ENCODE measurements at regions not wholly inside any gene's neighbourhood (a gene's known extent, or its start where the extent isn't known, plus 50 kb on each side); places are given as distances from the start of the nearest gene placed in this dataset.

DNA sequence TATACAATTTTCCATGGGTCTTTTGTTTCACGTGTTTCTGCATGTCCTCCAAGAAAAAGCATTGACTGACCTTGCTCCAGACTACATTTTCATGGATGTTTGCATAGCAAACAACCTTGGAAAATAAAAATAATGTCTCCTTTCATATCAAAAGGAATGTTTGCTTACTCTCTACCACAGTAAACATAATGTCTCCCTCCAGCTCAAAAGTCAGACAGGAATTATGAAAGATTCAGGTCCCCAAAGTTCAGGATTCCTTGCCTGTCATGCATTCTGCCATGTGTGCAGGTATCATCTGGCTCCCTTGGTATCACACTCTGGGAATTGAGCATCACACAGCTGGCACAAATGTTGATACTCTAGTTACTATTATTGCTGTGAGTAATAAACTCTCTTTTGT, 103.1 kb upstream of the ZC3H15 start:
- TF ChIP-seq, protein P1, sequence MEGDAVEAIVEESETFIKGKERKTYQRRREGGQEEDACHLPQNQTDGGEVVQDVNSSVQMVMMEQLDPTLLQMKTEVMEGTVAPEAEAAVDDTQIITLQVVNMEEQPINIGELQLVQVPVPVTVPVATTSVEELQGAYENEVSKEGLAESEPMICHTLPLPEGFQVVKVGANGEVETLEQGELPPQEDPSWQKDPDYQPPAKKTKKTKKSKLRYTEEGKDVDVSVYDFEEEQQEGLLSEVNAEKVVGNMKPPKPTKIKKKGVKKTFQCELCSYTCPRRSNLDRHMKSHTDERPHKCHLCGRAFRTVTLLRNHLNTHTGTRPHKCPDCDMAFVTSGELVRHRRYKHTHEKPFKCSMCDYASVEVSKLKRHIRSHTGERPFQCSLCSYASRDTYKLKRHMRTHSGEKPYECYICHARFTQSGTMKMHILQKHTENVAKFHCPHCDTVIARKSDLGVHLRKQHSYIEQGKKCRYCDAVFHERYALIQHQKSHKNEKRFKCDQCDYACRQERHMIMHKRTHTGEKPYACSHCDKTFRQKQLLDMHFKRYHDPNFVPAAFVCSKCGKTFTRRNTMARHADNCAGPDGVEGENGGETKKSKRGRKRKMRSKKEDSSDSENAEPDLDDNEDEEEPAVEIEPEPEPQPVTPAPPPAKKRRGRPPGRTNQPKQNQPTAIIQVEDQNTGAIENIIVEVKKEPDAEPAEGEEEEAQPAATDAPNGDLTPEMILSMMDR (IDR thresholded peaks at IDR 0.05) = no peak
- no peak for TF ChIP-seq POLR2A (IDR thresholded peaks at IDR 0.05)
